SK-N-MC (cell line): ENCODE measurements at regions not wholly inside any gene's neighbourhood (a gene's known extent, or its start where the extent isn't known, plus 50 kb on each side); places are given as distances from the start of the nearest gene placed in this dataset.

Experiments used
- DNase-seq: peaks from one replicate; pipeline ENCODE4 v3.0.0-alpha.2; 2011; ENCODE audit warnings: low read depth, low spot score
- H3K27ac ChIP-seq: fragments of 200-600 bp; sonication (generic); 2 replicates; pipeline ENCODE4 v1.5.1; 2016; ENCODE audit warnings: mixed run types
- H3K36me3 ChIP-seq: fragments of 200-600 bp; sonication (generic); 2 replicates; pipeline ENCODE4 v1.6.1; 2017; ENCODE audit warnings: antibody characterized with exemption, low read length, mixed read lengths; ENCODE audit not compliant: insufficient read depth
- H3K4me3 ChIP-seq: fragments of 200-600 bp; sonication (generic); 2 replicates; pipeline ENCODE4 v1.5.1; 2016
- H3K9ac ChIP-seq: fragments of 200-600 bp; sonication (generic); 2 replicates; pipeline ENCODE4 v1.8.0; 2017; ENCODE audit warnings: mixed run types, mixed read lengths; ENCODE audit not compliant: insufficient read length
- H3K9me3 ChIP-seq: fragments of 200-600 bp; sonication (generic); 2 replicates; pipeline ENCODE4 v1.6.1; 2017; ENCODE audit warnings: low read depth, mild to moderate bottlenecking, antibody characterized with exemption, low read length, moderate library complexity, mixed read lengths
- EZH2 ChIP-seq: fragments of 200-600 bp; sonication (generic); IDR thresholded peaks from one replicate; pipeline ENCODE4 v1.6.1; 2017; ENCODE audit warnings: antibody characterized with exemption
- FOXP2 ChIP-seq: optimal IDR thresholded peaks from 2 replicates; pipeline ENCODE3; 2011; ENCODE audit warnings: mild to moderate bottlenecking, moderate library complexity; ENCODE audit not compliant: insufficient read depth; ENCODE audit errors: extremely low read length, control extremely low read depth
- POLR2AphosphoS5 ChIP-seq: IDR thresholded peaks from 2 replicates; pipeline ENCODE4 v1.6.1; 2012; ENCODE audit warnings: mild to moderate bottlenecking, low read depth, low read length, borderline replicate concordance

GRCh38 chr2:220985561-220985960, 586.5 kb downstream of the EPHA4 start:
- H3K36me3 ChIP-seq = no peaks in the 10 kb centered on the region
- TF ChIP-seq POLR2AphosphoS5 (no peak), FOXP2 (no peak), EZH2 (no peak)
- no peak overlapping the region for H3K4me3 ChIP-seq
- DNase-seq = no peak
- H3K9ac ChIP-seq = no peak overlapping the region
- H3K9me3 ChIP-seq = no peaks in the 10 kb centered on the region
- H3K27ac ChIP-seq = no peak overlapping the region

GRCh38 chr2:220987839-220988238, 584.3 kb downstream of the EPHA4 start:
- no peak for DNase-seq
- no peak for TF ChIP-seq POLR2AphosphoS5
- TF ChIP-seq EZH2 = no peak
- no peak for TF ChIP-seq FOXP2
- no peak overlapping the region for H3K4me3 ChIP-seq
- no peak overlapping the region for H3K9ac ChIP-seq
- H3K36me3 ChIP-seq = no peaks in the 10 kb centered on the region
- H3K9me3 ChIP-seq = no peaks in the 10 kb centered on the region
- H3K27ac ChIP-seq = no peak overlapping the region

GRCh38 chr2:220991972-220992371, 580.1 kb downstream of the EPHA4 start:
- TF ChIP-seq EZH2 (no peak), POLR2AphosphoS5 (no peak), FOXP2 (no peak)
- Histone ChIP-seq H3K9me3 (no peaks in the 10 kb centered on the region), H3K4me3 (no peak overlapping the region), H3K9ac (no peak overlapping the region), H3K27ac (no peak overlapping the region), H3K36me3 (no peaks in the 10 kb centered on the region)
- no peak for DNase-seq

- Histone ChIP-seq H3K36me3 (no peaks in the 10 kb centered on the region), H3K9ac (no peak overlapping the region), H3K9me3 (no peaks in the 10 kb centered on the region), H3K4me3 (no peak overlapping the region), H3K27ac (no peak overlapping the region)
- no peak; the same call in 1 of the 2 replicates for TF ChIP-seq POLR2AphosphoS5
- no peak for TF ChIP-seq FOXP2
- TF ChIP-seq EZH2 = no peak
- DNase-seq = peak; percentile 35
Observed at GRCh38 chr2:220994846-220995245, 577.3 kb downstream of the EPHA4 start.

- Histone ChIP-seq H3K9me3 (no peaks in the 10 kb centered on the region), H3K27ac (no peak overlapping the region), H3K9ac (no peak overlapping the region), H3K36me3 (no peaks in the 10 kb centered on the region), H3K4me3 (no peak overlapping the region)
- TF ChIP-seq EZH2 (no peak), FOXP2 (no peak), POLR2AphosphoS5 (no peak)
- DNase-seq = no peak
Observed at GRCh38 chr2:220995581-220995980, 576.5 kb downstream of the EPHA4 start.

GRCh38 chr2:220998156-220998555, 573.9 kb downstream of the EPHA4 start:
- DNase-seq = no peak
- no peaks in the 10 kb centered on the region for H3K9me3 ChIP-seq
- no peak overlapping the region for H3K27ac ChIP-seq
- no peaks in the 10 kb centered on the region for H3K36me3 ChIP-seq
- H3K9ac ChIP-seq = no peak overlapping the region
- H3K4me3 ChIP-seq = no peak overlapping the region
- TF ChIP-seq FOXP2 = no peak
- TF ChIP-seq POLR2AphosphoS5 = no peak
- no peak for TF ChIP-seq EZH2

GRCh38 chr2:220999356-220999755, 572.7 kb downstream of the EPHA4 start:
- H3K9ac ChIP-seq = no peak overlapping the region
- no peak overlapping the region for H3K27ac ChIP-seq
- DNase-seq = no peak
- no peaks in the 10 kb centered on the region for H3K36me3 ChIP-seq
- TF ChIP-seq FOXP2 = no peak
- no peak for TF ChIP-seq POLR2AphosphoS5
- TF ChIP-seq EZH2 = no peak
- H3K4me3 ChIP-seq = no peak overlapping the region
- no peaks in the 10 kb centered on the region for H3K9me3 ChIP-seq

- Histone ChIP-seq H3K4me3 (no peak overlapping the region), H3K9ac (no peak overlapping the region), H3K9me3 (no peaks in the 10 kb centered on the region), H3K36me3 (no peaks in the 10 kb centered on the region), H3K27ac (no peak overlapping the region)
- no peak for DNase-seq
- no peak for TF ChIP-seq EZH2
- TF ChIP-seq POLR2AphosphoS5 = no peak
- TF ChIP-seq FOXP2 = no peak
Observed at GRCh38 chr2:221001381-221001801, 570.7 kb downstream of the EPHA4 start.

- no peak overlapping the region for H3K4me3 ChIP-seq
- no peak for DNase-seq
- no peaks in the 10 kb centered on the region for H3K9me3 ChIP-seq
- TF ChIP-seq EZH2 (no peak), FOXP2 (no peak), POLR2AphosphoS5 (no peak)
- no peak overlapping the region for H3K27ac ChIP-seq
- H3K36me3 ChIP-seq = no peaks in the 10 kb centered on the region
- H3K9ac ChIP-seq = no peak overlapping the region
Observed at GRCh38 chr2:221002101-221002685, 569.9 kb downstream of the EPHA4 start.
